A549 (cell line): ENCODE measurements at regions not wholly inside any gene's neighbourhood (a gene's known extent, or its start where the extent isn't known, plus 50 kb on each side); places are given as distances from the start of the nearest gene placed in this dataset.

Experiments used
- ATAC-seq, 2 experiments: fragments of 200-7000 bp in 1 of 2; fragments of >200 bp in 1 of 2; cut with Nextera tagmentation in 1 of 2; cut with Tn5 transposase in 1 of 2; 3 replicates each; pipeline versions ENCODE4 v1.8.0 to v1.9.1; 2018 to 2020; ENCODE audit warnings: mild to moderate bottlenecking in 1 of 2, moderate library complexity in 1 of 2
- CTCF ChIA-PET: fragments of 300-600 bp; sonication (Branson Sonifier 250); formaldehyde crosslinking; extraction: SDS; loops from one replicate; lab custom pipeline; 2021; ENCODE audit warnings: antibody characterized with exemption, inconsistent platforms; lab: Yijun Ruan, JAX
- POLR2A ChIA-PET: fragments of 350-600 bp; formaldehyde crosslinking; extraction: SDS; loops from one replicate; lab custom pipeline; 2021; ENCODE audit warnings: antibody characterized with exemption, inconsistent platforms; lab: Yijun Ruan, JAX
- DNase-seq, 2 experiments: peaks; one replicate each; pipeline versions ENCODE4 v3.0.0 to v3.0.0-alpha.2; 2011 to 2016; ENCODE audit warnings: low read depth in 1 of 2, low spot score in 1 of 2
- FAIRE-seq: peaks from 2 replicates; lab custom pipeline; 2011; peaks lifted over from hg19 to GRCh38; lab: Jason Lieb, UNC
- H3K27ac ChIP-seq, 2 experiments: fragments of >200 bp; sonication (Bioruptor Twin); formaldehyde crosslinking; 3 replicates each; pipeline ENCODE4 v1.5.1; 2016 to 2017
- H3K4me1 ChIP-seq: fragments of >200 bp; sonication (Bioruptor Twin); formaldehyde crosslinking; 3 replicates; pipeline ENCODE4 v1.6.1; 2016
- H3K4me2 ChIP-seq: fragments of >200 bp; sonication (Bioruptor Twin); formaldehyde crosslinking; 3 replicates; pipeline ENCODE4 v1.6.1; 2016
- H3K4me3 ChIP-seq: fragments of >200 bp; sonication (Bioruptor Twin); formaldehyde crosslinking; 3 replicates; pipeline ENCODE4 v1.5.1; 2016
- H3K9me3 ChIP-seq: fragments of >200 bp; sonication (Bioruptor Twin); formaldehyde crosslinking; 3 replicates; pipeline ENCODE4 v1.6.1; 2016
- BCL3 ChIP-seq: fragments of >200 bp; sonication (Bioruptor Twin); formaldehyde crosslinking; IDR thresholded peaks from 3 replicates; pipeline ENCODE4 v1.6.1; 2016
- BHLHE40 ChIP-seq: IDR thresholded peaks from 2 replicates; pipeline ENCODE4 v1.6.1; 2012; ENCODE audit warnings: low read depth, low read length, inconsistent platforms
- CHD4 ChIP-seq: fragments of 200-600 bp; sonication (generic); IDR thresholded peaks from 2 replicates; pipeline ENCODE4 v1.6.1; 2016; ENCODE audit warnings: antibody characterized with exemption, mild to moderate bottlenecking, borderline replicate concordance
- EHF ChIP-seq: fragments of 250-450 bp; sonication (Bioruptor Pico); IDR thresholded peaks from 2 replicates; pipeline ENCODE4 v1.5.0; 2020; ENCODE audit warnings: mild to moderate bottlenecking
- EP300 ChIP-seq, 2 experiments: fragments of >200 bp; sonication (Bioruptor Twin); formaldehyde crosslinking; IDR thresholded peaks; 2 replicates in 1 of 2; 3 replicates in 1 of 2; pipeline ENCODE4 v1.6.1; 2016 to 2017
- FOXS1 ChIP-seq: fragments of 250-450 bp; sonication (Bioruptor Pico); IDR thresholded peaks from 2 replicates; pipeline ENCODE4 v1.5.0; 2020; ENCODE audit warnings: mild to moderate bottlenecking, moderate library complexity
- GATA3 ChIP-seq: IDR thresholded peaks from 2 replicates; pipeline ENCODE4 v1.6.1; 2012; ENCODE audit warnings: borderline replicate concordance
- HDAC2 ChIP-seq: fragments of 200-600 bp; sonication (generic); IDR thresholded peaks from 2 replicates; pipeline ENCODE4 v1.6.1; 2016
- HEYL ChIP-seq: fragments of 250-450 bp; sonication (Bioruptor Pico); IDR thresholded peaks from 2 replicates; pipeline ENCODE4 v1.8.0; 2021; ENCODE audit warnings: mild to moderate bottlenecking, moderate library complexity
- HOXB5 ChIP-seq: fragments of 250-450 bp; sonication (Bioruptor Pico); IDR thresholded peaks from 2 replicates; pipeline ENCODE4 v1.5.0; 2020; ENCODE audit warnings: mild to moderate bottlenecking, moderate library complexity
- KDM1A ChIP-seq: fragments of 200-600 bp; sonication (generic); IDR thresholded peaks from 2 replicates; pipeline ENCODE4 v1.6.1; 2016; ENCODE audit warnings: low read depth, mild to moderate bottlenecking
- MAZ ChIP-seq: fragments of 150-350 bp; IDR thresholded peaks from 2 replicates; pipeline ENCODE4 v1.6.1; 2014; ENCODE audit warnings: antibody characterized with exemption, low read depth, low read length, borderline replicate concordance
- NPAS2 ChIP-seq: fragments of 250-450 bp; sonication (Bioruptor Pico); IDR thresholded peaks from 2 replicates; pipeline ENCODE4 v1.8.0; 2022; ENCODE audit warnings: mild to moderate bottlenecking, moderate library complexity, borderline replicate concordance
- PBX3 ChIP-seq: IDR thresholded peaks from 2 replicates; pipeline ENCODE4 v1.6.1; 2012
- POLR2A ChIP-seq: IDR thresholded peaks from 2 replicates; pipeline ENCODE4 v1.6.1; 2012; ENCODE audit warnings: mild to moderate bottlenecking, low read length
- RARB ChIP-seq: fragments of 250-450 bp; sonication (Bioruptor Pico); IDR thresholded peaks from 2 replicates; pipeline ENCODE4 v1.8.0; 2021; ENCODE audit warnings: mild to moderate bottlenecking, moderate library complexity
- RCOR1 ChIP-seq: fragments of 150-350 bp; IDR thresholded peaks from 2 replicates; pipeline ENCODE4 v1.6.1; 2014; ENCODE audit warnings: antibody characterized with exemption, low read length, low read depth
- RFX5 ChIP-seq: fragments of 450-650 bp; IDR thresholded peaks from 2 replicates; pipeline ENCODE4 v1.7.1; 2014; ENCODE audit warnings: antibody characterized with exemption, mild to moderate bottlenecking, moderate library complexity
- TFCP2L1 ChIP-seq: fragments of 250-450 bp; sonication (Bioruptor Pico); IDR thresholded peaks from 2 replicates; pipeline ENCODE4 v1.5.0; 2021; ENCODE audit warnings: mild to moderate bottlenecking
- USF2 ChIP-seq: fragments of 450-650 bp; IDR thresholded peaks from 2 replicates; pipeline ENCODE4 v1.6.1; 2014; ENCODE audit warnings: antibody characterized with exemption
- ZFP36 ChIP-seq: fragments of 450-650 bp; IDR thresholded peaks from 2 replicates; pipeline ENCODE4 v1.6.1; 2014; ENCODE audit warnings: borderline replicate concordance; ENCODE audit not compliant: partially characterized antibody
- ZSCAN20 ChIP-seq: fragments of 250-450 bp; sonication (Bioruptor Pico); IDR thresholded peaks from 2 replicates; pipeline ENCODE4 v1.8.0; 2022; ENCODE audit warnings: mild to moderate bottlenecking, moderate library complexity
- WGBS: methylation state at CpG from one replicate; pipeline ENCODE4 v1.1.6; 2017; ENCODE audit errors: missing lambda C conversion rate; 5-methylcytosine and 5-hydroxymethylcytosine counted together
- TF ChIP-seq, protein P1 (sequence below): fragments of 250-450 bp; sonication (Bioruptor Pico); IDR thresholded peaks from 2 replicates; pipeline ENCODE4 v1.5.0; 2020; ENCODE audit warnings: low read depth, mild to moderate bottlenecking, moderate library complexity
- TF ChIP-seq, protein P2 (sequence below): fragments of >200 bp; sonication (Bioruptor Twin); formaldehyde crosslinking; IDR thresholded peaks from 3 replicates; pipeline ENCODE4 v1.5.1; 2016
- TF ChIP-seq, protein P3 (sequence below): fragments of 200-600 bp; sonication (generic); IDR thresholded peaks from 2 replicates; pipeline ENCODE4 v1.6.1; 2016; ENCODE audit warnings: antibody characterized with exemption, mild to moderate bottlenecking, moderate library complexity
- TF ChIP-seq, protein P4 (sequence below): fragments of >200 bp; sonication (Bioruptor Twin); formaldehyde crosslinking; IDR thresholded peaks from 2 replicates; pipeline ENCODE4 v1.6.1; 2016

DNA sequence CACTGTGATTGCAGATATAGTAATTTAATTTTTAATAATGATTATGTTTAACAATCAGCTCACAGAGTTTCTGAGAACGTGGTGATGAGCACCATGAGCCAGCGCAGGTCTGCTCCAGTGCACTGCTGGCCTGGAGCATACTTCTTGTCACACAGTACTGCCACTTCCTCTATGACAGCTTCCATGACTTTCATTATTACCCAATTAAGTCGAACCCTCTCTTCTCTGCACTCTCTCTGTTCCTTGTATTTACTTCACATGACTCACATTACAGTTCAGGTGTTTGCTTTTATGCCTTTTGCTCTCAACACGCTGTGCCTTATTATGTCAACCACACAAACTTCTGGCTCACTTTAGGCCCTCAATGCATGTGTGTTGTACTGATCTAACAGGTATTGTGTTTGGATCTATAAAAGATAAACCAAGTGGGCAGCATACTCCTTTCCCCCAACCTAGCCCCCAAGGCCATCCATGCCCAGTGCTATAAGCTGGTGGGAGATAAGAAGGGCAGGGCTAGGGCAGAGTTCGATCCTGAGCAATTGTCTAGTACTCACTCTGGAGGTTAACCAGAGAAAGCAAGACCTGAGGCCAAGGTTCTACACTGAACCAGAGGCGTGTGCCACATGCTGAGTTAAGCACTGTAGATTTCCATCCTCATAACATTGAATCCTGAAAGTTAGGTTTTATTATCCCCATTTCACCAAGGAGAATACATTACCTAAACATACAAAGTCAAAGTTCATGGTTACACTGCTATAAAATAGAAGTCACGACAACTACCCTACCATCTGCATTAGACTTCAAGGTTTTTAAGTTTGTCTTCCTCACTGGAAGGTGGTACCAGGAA is 356.5 kb downstream of the INSC start:
- Histone ChIP-seq H3K4me3 (no peak overlapping the region), H3K27ac (no peak overlapping the region), H3K4me2 (no peak overlapping the region), H3K4me1 (no peaks in the 10 kb centered on the region), H3K9me3 (no peaks in the 10 kb centered on the region)
- DNase-seq = no peak
- WGBS = 15% methylated on average over 7 of the region's 7 CpGs
- ATAC-seq = no peak
- ChIA-PET POLR2A (no interaction called here), CTCF (no interaction called here)
- TF ChIP-seq, protein P1, sequence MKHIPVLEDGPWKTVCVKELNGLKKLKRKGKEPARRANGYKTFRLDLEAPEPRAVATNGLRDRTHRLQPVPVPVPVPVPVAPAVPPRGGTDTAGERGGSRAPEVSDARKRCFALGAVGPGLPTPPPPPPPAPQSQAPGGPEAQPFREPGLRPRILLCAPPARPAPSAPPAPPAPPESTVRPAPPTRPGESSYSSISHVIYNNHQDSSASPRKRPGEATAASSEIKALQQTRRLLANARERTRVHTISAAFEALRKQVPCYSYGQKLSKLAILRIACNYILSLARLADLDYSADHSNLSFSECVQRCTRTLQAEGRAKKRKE (CRISPR knock-in tag) = no peak
- TF ChIP-seq MAZ = no peak
- no peak for TF ChIP-seq GATA3
- no peak for TF ChIP-seq HOXB5 (CRISPR knock-in tag)
- no peak for TF ChIP-seq HDAC2
- TF ChIP-seq CHD4 = no peak
- no peak for TF ChIP-seq RARB
- TF ChIP-seq BHLHE40 = no peak
- TF ChIP-seq FOXS1 (CRISPR knock-in tag) = no peak
- no peak for TF ChIP-seq POLR2A
- TF ChIP-seq EP300 (IDR thresholded peaks at IDR 0.05) = no peak
- no peak for TF ChIP-seq KDM1A
- no peak for TF ChIP-seq RCOR1
- no peak for TF ChIP-seq ZSCAN20 (CRISPR knock-in tag)
- no peak for TF ChIP-seq EHF (CRISPR knock-in tag)
- no peak for TF ChIP-seq ZFP36
- TF ChIP-seq NPAS2 = no peak
- TF ChIP-seq USF2 = no peak
- TF ChIP-seq, protein P2, sequence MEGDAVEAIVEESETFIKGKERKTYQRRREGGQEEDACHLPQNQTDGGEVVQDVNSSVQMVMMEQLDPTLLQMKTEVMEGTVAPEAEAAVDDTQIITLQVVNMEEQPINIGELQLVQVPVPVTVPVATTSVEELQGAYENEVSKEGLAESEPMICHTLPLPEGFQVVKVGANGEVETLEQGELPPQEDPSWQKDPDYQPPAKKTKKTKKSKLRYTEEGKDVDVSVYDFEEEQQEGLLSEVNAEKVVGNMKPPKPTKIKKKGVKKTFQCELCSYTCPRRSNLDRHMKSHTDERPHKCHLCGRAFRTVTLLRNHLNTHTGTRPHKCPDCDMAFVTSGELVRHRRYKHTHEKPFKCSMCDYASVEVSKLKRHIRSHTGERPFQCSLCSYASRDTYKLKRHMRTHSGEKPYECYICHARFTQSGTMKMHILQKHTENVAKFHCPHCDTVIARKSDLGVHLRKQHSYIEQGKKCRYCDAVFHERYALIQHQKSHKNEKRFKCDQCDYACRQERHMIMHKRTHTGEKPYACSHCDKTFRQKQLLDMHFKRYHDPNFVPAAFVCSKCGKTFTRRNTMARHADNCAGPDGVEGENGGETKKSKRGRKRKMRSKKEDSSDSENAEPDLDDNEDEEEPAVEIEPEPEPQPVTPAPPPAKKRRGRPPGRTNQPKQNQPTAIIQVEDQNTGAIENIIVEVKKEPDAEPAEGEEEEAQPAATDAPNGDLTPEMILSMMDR = no peak
- no peak for TF ChIP-seq PBX3
- no peak for FAIRE-seq

DNA sequence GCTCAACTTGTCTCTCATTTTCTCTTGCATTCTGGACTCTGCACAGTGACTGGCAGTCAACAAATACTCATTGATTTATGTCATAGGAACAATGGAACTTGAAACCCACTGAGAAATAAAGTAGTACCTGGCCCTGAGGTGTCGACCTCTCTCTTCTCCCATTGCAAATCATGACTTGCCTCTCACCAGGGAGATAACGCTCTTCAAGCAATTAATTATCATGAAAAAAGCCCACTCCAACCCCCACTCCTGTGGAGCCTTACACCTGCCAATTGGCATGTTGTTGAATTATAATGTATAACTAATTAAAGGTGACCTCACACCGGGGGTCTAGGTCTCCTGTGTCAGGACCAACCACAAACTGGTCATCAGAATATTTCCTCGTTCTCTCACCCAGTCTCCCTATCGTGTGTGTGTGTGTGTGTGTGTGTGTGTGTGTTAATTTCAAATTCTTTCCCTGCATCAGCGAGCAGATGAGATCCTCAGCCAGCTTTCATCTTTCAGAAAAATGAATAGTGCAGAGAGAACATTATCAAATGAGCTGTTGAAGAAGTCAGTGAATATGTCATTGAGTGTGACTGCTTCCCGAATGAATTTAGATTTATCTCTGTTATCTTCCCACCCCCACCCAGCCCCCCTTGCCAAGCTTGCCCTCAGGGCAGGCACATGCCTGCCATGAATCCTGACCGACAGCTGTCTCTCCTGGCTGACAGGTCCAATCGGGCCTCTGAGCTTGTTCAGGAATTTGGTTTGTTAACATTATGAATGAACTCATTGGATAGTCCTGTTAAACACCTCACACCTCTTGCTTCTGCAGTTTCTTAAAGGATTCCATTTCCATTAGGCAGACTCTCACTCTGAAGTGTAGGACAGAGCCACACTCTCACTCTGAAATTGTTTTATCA is 357.4 kb downstream of the INSC start:
- no peak for FAIRE-seq
- no peaks in the 10 kb centered on the region for H3K4me1 ChIP-seq
- ChIA-PET POLR2A (no interaction called here), CTCF (interaction anchor here (0.6 kb wide), 1 partner anchor 1635 kb away, joined by 3 read pairs; no protein-coding TSS in a partner anchor)
- no peak overlapping the region for H3K27ac ChIP-seq
- ATAC-seq = no peak
- WGBS = 3% methylated on average over 9 of the region's 9 CpGs
- H3K9me3 ChIP-seq = no peaks in the 10 kb centered on the region
- H3K4me2 ChIP-seq = no peak overlapping the region
- no peak overlapping the region for H3K4me3 ChIP-seq
- DNase-seq = no peak
- TF ChIP-seq HOXB5 (CRISPR knock-in tag) (no peak), RARB (no peak), RFX5 (no peak), BCL3 (no peak), FOXS1 (CRISPR knock-in tag) (no peak), TFCP2L1 (CRISPR knock-in tag) (no peak), HEYL (CRISPR knock-in tag) (no peak)
- TF ChIP-seq, protein P3, sequence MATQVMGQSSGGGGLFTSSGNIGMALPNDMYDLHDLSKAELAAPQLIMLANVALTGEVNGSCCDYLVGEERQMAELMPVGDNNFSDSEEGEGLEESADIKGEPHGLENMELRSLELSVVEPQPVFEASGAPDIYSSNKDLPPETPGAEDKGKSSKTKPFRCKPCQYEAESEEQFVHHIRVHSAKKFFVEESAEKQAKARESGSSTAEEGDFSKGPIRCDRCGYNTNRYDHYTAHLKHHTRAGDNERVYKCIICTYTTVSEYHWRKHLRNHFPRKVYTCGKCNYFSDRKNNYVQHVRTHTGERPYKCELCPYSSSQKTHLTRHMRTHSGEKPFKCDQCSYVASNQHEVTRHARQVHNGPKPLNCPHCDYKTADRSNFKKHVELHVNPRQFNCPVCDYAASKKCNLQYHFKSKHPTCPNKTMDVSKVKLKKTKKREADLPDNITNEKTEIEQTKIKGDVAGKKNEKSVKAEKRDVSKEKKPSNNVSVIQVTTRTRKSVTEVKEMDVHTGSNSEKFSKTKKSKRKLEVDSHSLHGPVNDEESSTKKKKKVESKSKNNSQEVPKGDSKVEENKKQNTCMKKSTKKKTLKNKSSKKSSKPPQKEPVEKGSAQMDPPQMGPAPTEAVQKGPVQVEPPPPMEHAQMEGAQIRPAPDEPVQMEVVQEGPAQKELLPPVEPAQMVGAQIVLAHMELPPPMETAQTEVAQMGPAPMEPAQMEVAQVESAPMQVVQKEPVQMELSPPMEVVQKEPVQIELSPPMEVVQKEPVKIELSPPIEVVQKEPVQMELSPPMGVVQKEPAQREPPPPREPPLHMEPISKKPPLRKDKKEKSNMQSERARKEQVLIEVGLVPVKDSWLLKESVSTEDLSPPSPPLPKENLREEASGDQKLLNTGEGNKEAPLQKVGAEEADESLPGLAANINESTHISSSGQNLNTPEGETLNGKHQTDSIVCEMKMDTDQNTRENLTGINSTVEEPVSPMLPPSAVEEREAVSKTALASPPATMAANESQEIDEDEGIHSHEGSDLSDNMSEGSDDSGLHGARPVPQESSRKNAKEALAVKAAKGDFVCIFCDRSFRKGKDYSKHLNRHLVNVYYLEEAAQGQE = no peak
- TF ChIP-seq, protein P4, sequence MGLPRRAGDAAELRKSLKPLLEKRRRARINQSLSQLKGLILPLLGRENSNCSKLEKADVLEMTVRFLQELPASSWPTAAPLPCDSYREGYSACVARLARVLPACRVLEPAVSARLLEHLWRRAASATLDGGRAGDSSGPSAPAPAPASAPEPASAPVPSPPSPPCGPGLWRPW = no peak
